Endothelial cell of umbilical vein (primary cell): ENCODE measurements at regions not wholly inside any gene's neighbourhood (a gene's known extent, or its start where the extent isn't known, plus 50 kb on each side); places are given as distances from the start of the nearest gene placed in this dataset.

ENCODE experiments used
- BruUV-seq: library from RNA; stranded (reverse); fragments of 400-500 nt; replicated peaks from 2 replicates; lab custom pipeline; 2021; lab: Mats Ljungman, UMichigan
- CTCF ChIA-PET: fragments of 300-600, 350-600 bp; sonication (Branson Sonifier 250); formaldehyde crosslinking; loops from one replicate; lab custom pipeline; 2021; ENCODE audit warnings: antibody characterized with exemption, inconsistent platforms; lab: Charles Lee
- POLR2A ChIA-PET: fragments of 300-600, 350-600 bp; sonication (Branson Sonifier 250); formaldehyde crosslinking; loops from one replicate; lab custom pipeline; 2021; ENCODE audit warnings: antibody characterized with exemption, inconsistent platforms; lab: Charles Lee
- DNase-seq: peaks from one replicate; pipeline ENCODE4 v3.0.0-alpha.2; 2011; ENCODE audit warnings: low read depth, low spot score
- FAIRE-seq: peaks from 2 replicates; lab custom pipeline; 2011; peaks lifted over from hg19 to GRCh38; lab: Jason Lieb, UNC
- H2AFZ ChIP-seq: 2 replicates; pipeline ENCODE4 v1.6.0; 2012; ENCODE audit warnings: low read depth, low read length, control low read depth, inconsistent platforms
- H3K27ac ChIP-seq: 2 replicates; pipeline ENCODE4 v1.5.1; 2011; ENCODE audit warnings: low read depth, mild to moderate bottlenecking, control low read depth, low read length, moderate library complexity; ENCODE audit not compliant: insufficient read depth
- H3K27me3 ChIP-seq, 2 experiments: 2 replicates each; pipeline versions ENCODE4 v1.6.0 to v1.6.1; 2011; ENCODE audit warnings: low read length in 2 of 2, mixed read lengths in 1 of 2; ENCODE audit not compliant: control insufficient read depth in 2 of 2, insufficient read depth in 2 of 2
- H3K36me3 ChIP-seq, 2 experiments: 2 replicates in 1 of 2; 3 replicates in 1 of 2; pipeline ENCODE4 v1.5.1; 2011; ENCODE audit warnings: low read length in 2 of 2, mild to moderate bottlenecking in 1 of 2, moderate library complexity in 1 of 2; ENCODE audit not compliant: control insufficient read depth in 2 of 2, insufficient read depth in 2 of 2; ENCODE audit errors: extremely low read depth in 1 of 2
- H3K4me1 ChIP-seq: 3 replicates; pipeline ENCODE4 v1.5.1; 2011; ENCODE audit warnings: mild to moderate bottlenecking, low read length; ENCODE audit not compliant: control insufficient read depth, insufficient read depth; ENCODE audit errors: extremely low read depth
- H3K4me2 ChIP-seq: 2 replicates; pipeline ENCODE4 v1.6.1; 2011; ENCODE audit warnings: low read length, control low read depth, mixed read lengths; ENCODE audit not compliant: insufficient read depth
- H3K4me3 ChIP-seq, 3 experiments: fragments of 200-600 bp in 1 of 3; sonication (generic), shearing (Covaris generic) in 1 of 3; replicated peaks in 1 of 3; 2 replicates each; pipeline ENCODE4 v1.5.1; 2011 to 2016; ENCODE audit warnings: control low read depth in 3 of 3, low read length in 3 of 3, mild to moderate bottlenecking in 2 of 3, inconsistent platforms in 1 of 3, low read depth in 1 of 3, moderate library complexity in 1 of 3; ENCODE audit not compliant: insufficient read depth in 1 of 3
- H3K79me2 ChIP-seq: 2 replicates; pipeline ENCODE4 v1.6.0; 2012; ENCODE audit warnings: low read length, inconsistent platforms; ENCODE audit not compliant: control insufficient read depth, insufficient read depth
- H3K9ac ChIP-seq: replicated peaks from 2 replicates; pipeline ENCODE3; 2011; ENCODE audit warnings: low read length, control low read depth; ENCODE audit not compliant: insufficient read depth; ENCODE audit errors: extremely low read depth
- H3K9me1 ChIP-seq: replicated peaks from 3 replicates; pipeline ENCODE4 v1.6.0; 2011; ENCODE audit warnings: mild to moderate bottlenecking, low read length; ENCODE audit not compliant: control insufficient read depth, insufficient read depth; ENCODE audit errors: extremely low read depth
- H3K9me3 ChIP-seq: replicated peaks from 2 replicates; pipeline ENCODE4 v1.5.1; 2012; ENCODE audit warnings: low read length, inconsistent platforms; ENCODE audit not compliant: control insufficient read depth, insufficient read depth
- H4K20me1 ChIP-seq: replicated peaks from 2 replicates; pipeline ENCODE3; 2011; ENCODE audit warnings: mild to moderate bottlenecking, low read length; ENCODE audit not compliant: control insufficient read depth, insufficient read depth; ENCODE audit errors: extremely low read depth
- EZH2 ChIP-seq: IDR thresholded peaks from 2 replicates; pipeline ENCODE4 v1.6.1; 2012; ENCODE audit warnings: borderline replicate concordance, low read depth, mild to moderate bottlenecking, moderate library complexity, low read length, inconsistent platforms; ENCODE audit not compliant: severe bottlenecking
- FOS ChIP-seq: IDR thresholded peaks from 2 replicates; pipeline ENCODE4 v1.6.1; 2011; ENCODE audit warnings: mild to moderate bottlenecking, low read length, moderate library complexity, borderline replicate concordance; ENCODE audit not compliant: insufficient read depth
- GATA2 ChIP-seq: IDR thresholded peaks from 2 replicates; pipeline ENCODE4 v1.7.0; 2011; ENCODE audit warnings: low read depth, mild to moderate bottlenecking, moderate library complexity, mixed read lengths, low read length; ENCODE audit not compliant: insufficient read length, insufficient read depth
- JUN ChIP-seq: IDR thresholded peaks from 2 replicates; pipeline ENCODE4 v1.6.1; 2011; ENCODE audit warnings: borderline replicate concordance, low read depth; ENCODE audit not compliant: insufficient read length, insufficient read depth
- MYC ChIP-seq: IDR thresholded peaks from one replicate; pipeline ENCODE4 v1.6.1; 2011; ENCODE audit warnings: mild to moderate bottlenecking, low read depth, low read length
- POLR2AphosphoS5 ChIP-seq: IDR thresholded peaks from 2 replicates; pipeline ENCODE4 v1.6.1; 2012; ENCODE audit warnings: low read depth, mild to moderate bottlenecking, control low read depth, low read length, moderate library complexity; ENCODE audit not compliant: insufficient read depth
- dilution Hi-C: fragments of 300-500 bp; cut with MboI; formaldehyde crosslinking; loops from one replicate; pipeline ENCODE4 v1.15.0; 2019; ENCODE audit warnings: low sequenced_read_pairs; ENCODE audit not compliant: extremely low pct_ligation_motif_present
- intact Hi-C: fragments of 100-400 bp; cut with micrococcal nuclease; formaldehyde crosslinking; loops from one replicate; pipeline ENCODE4 v1.10.0; 2022
- TF ChIP-seq, protein P1 (sequence below): IDR thresholded peaks from 2 replicates; pipeline ENCODE4 v1.6.1; 2011; ENCODE audit not compliant: insufficient read depth, insufficient read length
- TF ChIP-seq, protein P2 (sequence below), 2 donors: IDR thresholded peaks; 1 replicate in 1 of 2; 2 replicates in 1 of 2; pipeline ENCODE4 v1.5.1; 2011; ENCODE audit warnings: low read length in 2 of 2, mild to moderate bottlenecking in 2 of 2, moderate library complexity in 2 of 2, control low read depth in 1 of 2, inconsistent platforms in 1 of 2, low read depth in 1 of 2; ENCODE audit not compliant: insufficient read depth in 1 of 2; ENCODE audit errors: extremely low read depth in 1 of 2

DNA sequence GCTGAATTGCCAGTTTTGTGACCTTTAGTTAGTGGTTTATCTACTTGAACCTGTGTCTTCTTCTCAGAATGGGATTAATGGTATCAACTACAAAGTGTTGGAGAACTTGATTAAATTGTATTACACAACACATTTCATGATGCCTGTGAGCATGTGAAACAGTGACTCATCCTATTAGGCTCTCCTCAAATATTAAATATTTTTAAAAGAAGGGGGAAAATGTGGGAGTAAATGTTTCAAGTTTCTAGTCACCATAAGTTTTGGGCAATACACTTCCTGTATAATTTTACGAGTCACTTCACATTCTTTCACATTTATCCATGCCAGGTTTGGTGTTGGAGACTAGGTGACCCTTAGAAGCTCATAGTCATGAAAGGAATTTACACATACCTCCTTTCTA is 147.0 kb downstream of the HS3ST1 start:
- Histone ChIP-seq H3K4me3 (no peak overlapping the region), H4K20me1 (no peaks in the 10 kb centered on the region), H3K36me3 (no peaks in the 10 kb centered on the region), H2AFZ (no peak overlapping the region), H3K4me2 (no peak overlapping the region), H3K79me2 (no peaks in the 10 kb centered on the region), H3K9ac (no peak overlapping the region), H3K9me1 (no peaks in the 10 kb centered on the region), H3K9me3 (no peaks in the 10 kb centered on the region), H3K27ac (no peak overlapping the region), H3K27me3 (no peaks in the 10 kb centered on the region), H3K4me1 (no peaks in the 10 kb centered on the region)
- ChIA-PET CTCF (no interaction called here), POLR2A (no interaction called here)
- BruUV-seq = no TSS peak
- dilution Hi-C loops (no loop called here), intact Hi-C loops (no loop called here)
- FAIRE-seq (no peak), DNase-seq (no peak)
- TF ChIP-seq, protein P1, sequence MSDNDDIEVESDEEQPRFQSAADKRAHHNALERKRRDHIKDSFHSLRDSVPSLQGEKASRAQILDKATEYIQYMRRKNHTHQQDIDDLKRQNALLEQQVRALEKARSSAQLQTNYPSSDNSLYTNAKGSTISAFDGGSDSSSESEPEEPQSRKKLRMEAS = no peak
- TF ChIP-seq MYC = no peak

DNA sequence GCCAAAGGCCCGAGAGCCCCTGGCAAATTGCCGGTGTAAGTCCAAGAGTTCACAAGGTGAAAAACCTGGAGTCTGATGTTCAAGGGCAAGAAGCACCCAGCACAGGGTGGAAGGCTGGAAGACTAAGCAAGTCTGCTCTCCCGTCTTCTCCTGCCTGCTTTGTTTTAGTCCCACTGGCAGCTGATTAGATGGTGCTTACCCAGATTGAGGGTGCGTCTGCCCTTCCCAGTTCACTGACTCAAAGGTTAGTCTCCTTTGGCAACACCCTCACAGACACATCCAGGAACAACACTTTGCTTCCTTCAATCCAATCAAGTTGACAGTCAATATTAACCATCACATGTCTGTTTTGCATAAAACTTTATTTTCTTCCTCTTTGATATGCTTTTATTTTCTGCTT is 157.4 kb downstream of the HS3ST1 start:
- Histone ChIP-seq H3K36me3 (no peaks in the 10 kb centered on the region), H3K79me2 (no peaks in the 10 kb centered on the region), H4K20me1 (no peaks in the 10 kb centered on the region), H3K4me3 (no peak overlapping the region), H3K4me1 (no peaks in the 10 kb centered on the region), H3K9ac (no peak overlapping the region), H3K9me1 (no peaks in the 10 kb centered on the region), H2AFZ (no peak overlapping the region), H3K4me2 (no peak overlapping the region), H3K27me3 (no peaks in the 10 kb centered on the region), H3K27ac (no peak overlapping the region), H3K9me3 (no peaks in the 10 kb centered on the region)
- DNase-seq (no peak), FAIRE-seq (no peak)
- ChIA-PET POLR2A (no interaction called here), CTCF (interaction anchor here (1.4 kb wide), 1 partner anchor 690 kb away, joined by 3 read pairs; no protein-coding TSS in a partner anchor)
- dilution Hi-C loops = no loop called here
- TF ChIP-seq EZH2 (no peak), MYC (no peak), POLR2AphosphoS5 (no peak), JUN (no peak), FOS (no peak), GATA2 (no peak)
- TF ChIP-seq, protein P2, sequence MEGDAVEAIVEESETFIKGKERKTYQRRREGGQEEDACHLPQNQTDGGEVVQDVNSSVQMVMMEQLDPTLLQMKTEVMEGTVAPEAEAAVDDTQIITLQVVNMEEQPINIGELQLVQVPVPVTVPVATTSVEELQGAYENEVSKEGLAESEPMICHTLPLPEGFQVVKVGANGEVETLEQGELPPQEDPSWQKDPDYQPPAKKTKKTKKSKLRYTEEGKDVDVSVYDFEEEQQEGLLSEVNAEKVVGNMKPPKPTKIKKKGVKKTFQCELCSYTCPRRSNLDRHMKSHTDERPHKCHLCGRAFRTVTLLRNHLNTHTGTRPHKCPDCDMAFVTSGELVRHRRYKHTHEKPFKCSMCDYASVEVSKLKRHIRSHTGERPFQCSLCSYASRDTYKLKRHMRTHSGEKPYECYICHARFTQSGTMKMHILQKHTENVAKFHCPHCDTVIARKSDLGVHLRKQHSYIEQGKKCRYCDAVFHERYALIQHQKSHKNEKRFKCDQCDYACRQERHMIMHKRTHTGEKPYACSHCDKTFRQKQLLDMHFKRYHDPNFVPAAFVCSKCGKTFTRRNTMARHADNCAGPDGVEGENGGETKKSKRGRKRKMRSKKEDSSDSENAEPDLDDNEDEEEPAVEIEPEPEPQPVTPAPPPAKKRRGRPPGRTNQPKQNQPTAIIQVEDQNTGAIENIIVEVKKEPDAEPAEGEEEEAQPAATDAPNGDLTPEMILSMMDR (IDR thresholded peaks at IDR 0.05; ENCODE audit: extremely low read depth in 1 of 2, insufficient read depth in 1 of 2, low read depth in 1 of 2, low read length in 2 of 2) = no peak
- TF ChIP-seq, protein P1 = no peak
- intact Hi-C loops = no loop called here
- no TSS peak for BruUV-seq
